K562 (cell line): ENCODE measurements at regions not wholly inside any gene's neighbourhood (a gene's known extent, or its start where the extent isn't known, plus 50 kb on each side); places are given as distances from the start of the nearest gene placed in this dataset.

Source experiments
- ATAC-seq: fragments of 200-7000 bp; cut with Tn5 transposase; 3 replicates; pipeline ENCODE4 v1.9.1; 2020; ENCODE audit warnings: moderate library complexity
- BruUV-seq: library from RNA; stranded (reverse); fragments of 400-500 nt; replicated peaks from 2 replicates; lab custom pipeline; 2021; lab: Mats Ljungman, UMichigan
- CTCF ChIA-PET: fragments of 300-600 bp; formaldehyde crosslinking; extraction: SDS; loops from one replicate; lab custom pipeline; 2021; ENCODE audit warnings: low intra/inter-chr PET ratio; lab: Yijun Ruan, JAX
- POLR2A ChIA-PET: fragments of 300-600, 350-650 bp; sonication (Branson Sonifier 250); formaldehyde crosslinking; extraction: SDS; loops from one replicate; lab custom pipeline; 2021; ENCODE audit warnings: antibody characterized with exemption, inconsistent platforms; lab: Yijun Ruan, JAX
- DNase-seq, 4 experiments: peaks; one replicate each; pipeline versions ENCODE4 v3.0.0 to v3.0.0-alpha.2; 2011 to 2018; ENCODE audit warnings: low spot score in 3 of 4, mixed read lengths in 3 of 4; ENCODE audit errors: extremely low read depth in 1 of 4
- FAIRE-seq: peaks from 2 replicates; lab custom pipeline; 2011; peaks lifted over from hg19 to GRCh38; lab: Jason Lieb, UNC
- H2AFZ ChIP-seq: 2 replicates; pipeline ENCODE4 v1.6.0; 2011; ENCODE audit warnings: low read depth, low read length, control low read depth, inconsistent platforms
- H3K27ac ChIP-seq: fragments of 200-600 bp; 3 replicates; pipeline ENCODE4 v1.8.0; 2011; ENCODE audit warnings: low read depth, mild to moderate bottlenecking, control low read depth, inconsistent platforms, low read length, moderate library complexity, mixed read lengths; ENCODE audit errors: extremely low read depth
- H3K27me3 ChIP-seq, 2 experiments: fragments of 300-600 bp in 1 of 2; 2 replicates in 1 of 2; 3 replicates in 1 of 2; pipeline versions ENCODE4 v1.6.0 to v1.8.0; 2011; ENCODE audit warnings: inconsistent platforms in 2 of 2, low read length in 2 of 2, mild to moderate bottlenecking in 1 of 2, mixed read lengths in 1 of 2, moderate library complexity in 1 of 2; ENCODE audit not compliant: control insufficient read depth in 2 of 2, insufficient read depth in 2 of 2
- H3K36me3 ChIP-seq: fragments of 300-600 bp; 3 replicates; pipeline ENCODE4 v1.8.0; 2011; ENCODE audit warnings: mild to moderate bottlenecking, low read length, inconsistent platforms; ENCODE audit not compliant: control insufficient read depth, insufficient read depth
- H3K4me1 ChIP-seq, 2 experiments: fragments of 200-600 bp in 1 of 2; replicated peaks in 1 of 2; 2 replicates in 1 of 2; 3 replicates in 1 of 2; pipeline versions ENCODE4 v1.5.1 to v1.8.0; 2011; ENCODE audit warnings: inconsistent platforms in 2 of 2, low read length in 2 of 2, mild to moderate bottlenecking in 1 of 2, mixed read lengths in 1 of 2, moderate library complexity in 1 of 2; ENCODE audit not compliant: control insufficient read depth in 2 of 2, insufficient read depth in 2 of 2
- H3K4me2 ChIP-seq: 2 replicates; pipeline ENCODE4 v1.6.1; 2011; ENCODE audit warnings: low read length, control low read depth, inconsistent platforms, mixed read lengths; ENCODE audit not compliant: insufficient read depth
- H3K4me3 ChIP-seq: fragments of 200-600 bp; sonication (generic), shearing (Covaris generic); 2 replicates; pipeline ENCODE4 v1.5.1; 2016; ENCODE audit warnings: control low read depth, inconsistent platforms
- H3K79me2 ChIP-seq: fragments of 200-600 bp; 3 replicates; pipeline ENCODE4 v1.8.0; 2011; ENCODE audit warnings: low read length, inconsistent platforms; ENCODE audit not compliant: control insufficient read depth, insufficient read depth
- H3K9ac ChIP-seq, 2 experiments: 2 replicates each; pipeline versions ENCODE4 v1.6.0 to v1.6.1; 2011; ENCODE audit warnings: low read depth in 2 of 2, low read length in 2 of 2, control low read depth in 1 of 2, inconsistent platforms in 1 of 2, mild to moderate bottlenecking in 1 of 2, mixed read lengths in 1 of 2; ENCODE audit not compliant: insufficient read depth in 1 of 2
- H3K9me1 ChIP-seq: one replicate; pipeline ENCODE4 v1.6.0; 2011; ENCODE audit warnings: inconsistent platforms, mild to moderate bottlenecking, low read length, moderate library complexity; ENCODE audit not compliant: control insufficient read depth, insufficient read depth
- H3K9me3 ChIP-seq: replicated peaks from 2 replicates; pipeline ENCODE4 v1.5.1; 2011; ENCODE audit warnings: low read depth, low read length, inconsistent platforms; ENCODE audit not compliant: control insufficient read depth, insufficient read depth
- H4K20me1 ChIP-seq: replicated peaks from 2 replicates; pipeline ENCODE4 v1.6.1; 2011; ENCODE audit warnings: low read length, inconsistent platforms, mixed read lengths; ENCODE audit not compliant: control insufficient read depth, insufficient read depth
- E2F4 ChIP-seq: sonication (generic); formaldehyde crosslinking; IDR thresholded peaks from 2 replicates; pipeline ENCODE4 v1.8.0; 2022; ENCODE audit warnings: mild to moderate bottlenecking, low read depth, missing genetic modification reagents
- HDGF ChIP-seq: fragments of 450-650 bp; IDR thresholded peaks from 2 replicates; pipeline ENCODE4 v1.6.1; 2016
- KAT2B ChIP-seq: IDR thresholded peaks from one replicate; pipeline ENCODE4 v1.6.1; 2012; ENCODE audit warnings: low read depth, mild to moderate bottlenecking, control low read depth, inconsistent platforms, low read length, moderate library complexity
- ZNF3 ChIP-seq: fragments of 250-450 bp; sonication (Bioruptor Pico); IDR thresholded peaks from 2 replicates; pipeline ENCODE4 v1.5.0; 2021; ENCODE audit warnings: mild to moderate bottlenecking, moderate library complexity
- WGBS: fragments of 100-300 bp; shearing (Covaris generic); methylation state at CpG from one replicate; pipeline ENCODE4 v1.1.6; 2016; ENCODE audit warnings: low coverage, mixed read lengths; ENCODE audit not compliant: insufficient coverage; ENCODE audit errors: missing lambda C conversion rate; 5-methylcytosine and 5-hydroxymethylcytosine counted together
- in situ Hi-C: fragments of 300-500 bp; cut with MboI; formaldehyde crosslinking; loops from 4 replicates; pipeline ENCODE4 v1.15.0; 2018; ENCODE audit warnings: inconsistent platforms, mixed read lengths
- intact Hi-C: fragments of 100-400 bp; cut with micrococcal nuclease; formaldehyde crosslinking; loops from 2 replicates; pipeline ENCODE4 v1.14.2; 2022
- TF ChIP-seq, protein P1 (sequence below): fragments of 200-800 bp; sonication (Bioruptor generic); IDR thresholded peaks from 2 replicates; pipeline ENCODE4 v1.6.1; 2016; ENCODE audit warnings: missing genetic modification characterization, missing compliant biosample characterization

DNA sequence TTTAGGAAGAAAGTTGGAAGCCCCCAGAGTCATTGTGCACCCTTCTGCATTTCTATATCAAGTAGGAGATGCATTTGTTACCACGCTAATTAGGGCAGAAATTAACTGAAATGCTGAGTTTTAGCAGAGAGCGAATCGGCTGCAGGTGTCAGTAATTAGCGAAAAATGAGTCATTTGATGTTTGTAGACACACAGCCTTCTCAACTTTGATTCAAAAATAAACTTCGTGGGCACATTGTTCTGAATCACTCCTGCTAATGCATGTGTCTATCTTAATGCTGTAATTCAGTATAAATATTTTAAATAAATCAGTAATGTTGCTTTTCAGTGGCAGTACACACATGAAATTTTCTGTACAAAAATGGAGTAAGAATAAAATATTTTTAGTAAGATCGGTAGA is 109.5 kb upstream of the CARD11 start:
- H3K79me2 ChIP-seq: no peaks in the 10 kb centered on the region
- peaks cover 2 to 35% of the 10 kb centered on the region in 2 experiments; a peak in 4 of 5 replicates for H3K27me3 ChIP-seq
- intact Hi-C loops: no loop called here
- no peaks in the 10 kb centered on the region for H3K9me1 ChIP-seq
- BruUV-seq: no TSS peak
- no peak overlapping the region for H2AFZ ChIP-seq
- POLR2A ChIA-PET: no interaction called here
- TF ChIP-seq KAT2B: no peak
- no peak for TF ChIP-seq HDGF
- TF ChIP-seq ZNF3 (CRISPR knock-in tag): no peak
- TF ChIP-seq, protein P1, sequence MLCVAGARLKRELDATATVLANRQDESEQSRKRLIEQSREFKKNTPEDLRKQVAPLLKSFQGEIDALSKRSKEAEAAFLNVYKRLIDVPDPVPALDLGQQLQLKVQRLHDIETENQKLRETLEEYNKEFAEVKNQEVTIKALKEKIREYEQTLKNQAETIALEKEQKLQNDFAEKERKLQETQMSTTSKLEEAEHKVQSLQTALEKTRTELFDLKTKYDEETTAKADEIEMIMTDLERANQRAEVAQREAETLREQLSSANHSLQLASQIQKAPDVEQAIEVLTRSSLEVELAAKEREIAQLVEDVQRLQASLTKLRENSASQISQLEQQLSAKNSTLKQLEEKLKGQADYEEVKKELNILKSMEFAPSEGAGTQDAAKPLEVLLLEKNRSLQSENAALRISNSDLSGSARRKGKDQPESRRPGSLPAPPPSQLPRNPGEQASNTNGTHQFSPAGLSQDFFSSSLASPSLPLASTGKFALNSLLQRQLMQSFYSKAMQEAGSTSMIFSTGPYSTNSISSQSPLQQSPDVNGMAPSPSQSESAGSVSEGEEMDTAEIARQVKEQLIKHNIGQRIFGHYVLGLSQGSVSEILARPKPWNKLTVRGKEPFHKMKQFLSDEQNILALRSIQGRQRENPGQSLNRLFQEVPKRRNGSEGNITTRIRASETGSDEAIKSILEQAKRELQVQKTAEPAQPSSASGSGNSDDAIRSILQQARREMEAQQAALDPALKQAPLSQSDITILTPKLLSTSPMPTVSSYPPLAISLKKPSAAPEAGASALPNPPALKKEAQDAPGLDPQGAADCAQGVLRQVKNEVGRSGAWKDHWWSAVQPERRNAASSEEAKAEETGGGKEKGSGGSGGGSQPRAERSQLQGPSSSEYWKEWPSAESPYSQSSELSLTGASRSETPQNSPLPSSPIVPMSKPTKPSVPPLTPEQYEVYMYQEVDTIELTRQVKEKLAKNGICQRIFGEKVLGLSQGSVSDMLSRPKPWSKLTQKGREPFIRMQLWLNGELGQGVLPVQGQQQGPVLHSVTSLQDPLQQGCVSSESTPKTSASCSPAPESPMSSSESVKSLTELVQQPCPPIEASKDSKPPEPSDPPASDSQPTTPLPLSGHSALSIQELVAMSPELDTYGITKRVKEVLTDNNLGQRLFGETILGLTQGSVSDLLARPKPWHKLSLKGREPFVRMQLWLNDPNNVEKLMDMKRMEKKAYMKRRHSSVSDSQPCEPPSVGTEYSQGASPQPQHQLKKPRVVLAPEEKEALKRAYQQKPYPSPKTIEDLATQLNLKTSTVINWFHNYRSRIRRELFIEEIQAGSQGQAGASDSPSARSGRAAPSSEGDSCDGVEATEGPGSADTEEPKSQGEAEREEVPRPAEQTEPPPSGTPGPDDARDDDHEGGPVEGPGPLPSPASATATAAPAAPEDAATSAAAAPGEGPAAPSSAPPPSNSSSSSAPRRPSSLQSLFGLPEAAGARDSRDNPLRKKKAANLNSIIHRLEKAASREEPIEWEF: no peak
- no peak for TF ChIP-seq E2F4 (CRISPR knock-in tag)
- 0% methylated on average over 6 of the region's 6 CpGs for WGBS
- no peak overlapping the region for H3K4me2 ChIP-seq
- ATAC-seq: no peak
- H3K27ac ChIP-seq: no peak overlapping the region
- no peak overlapping the region for H3K4me3 ChIP-seq
- no peaks in the 10 kb centered on the region for H3K9me3 ChIP-seq
- FAIRE-seq: no peak
- DNase-seq: no peak
- no peaks in the 10 kb centered on the region for H3K36me3 ChIP-seq
- no peaks in the 10 kb centered on the region; a peak in 1 of 5 replicates for H3K4me1 ChIP-seq
- H4K20me1 ChIP-seq: no peaks in the 10 kb centered on the region
- in situ Hi-C loops: no loop called here
- CTCF ChIA-PET: interaction anchor here (3.9 kb wide), 1 partner anchor 266 kb away, joined by 27 read pairs; no protein-coding TSS in a partner anchor
- no peak overlapping the region for H3K9ac ChIP-seq
